Loucy (cell line): ENCODE measurements at regions not wholly inside any gene's neighbourhood (a gene's known extent, or its start where the extent isn't known, plus 50 kb on each side); places are given as distances from the start of the nearest gene placed in this dataset.

Experiments used
- EZH2phosphoT487 ChIP-seq: fragments of 200-600 bp; IDR thresholded peaks from 2 replicates; pipeline ENCODE4 v1.6.1; 2018; ENCODE audit warnings: antibody characterized with exemption, mild to moderate bottlenecking, moderate library complexity, borderline replicate concordance
- TF ChIP-seq, protein P1 (sequence below): fragments of 200-600 bp; sonication (generic); conservative IDR thresholded peaks from 2 replicates; pipeline ENCODE4 v1.5.1; 2014; ENCODE audit warnings: mild to moderate bottlenecking, antibody characterized with exemption, low read length

- TF ChIP-seq, protein P1, sequence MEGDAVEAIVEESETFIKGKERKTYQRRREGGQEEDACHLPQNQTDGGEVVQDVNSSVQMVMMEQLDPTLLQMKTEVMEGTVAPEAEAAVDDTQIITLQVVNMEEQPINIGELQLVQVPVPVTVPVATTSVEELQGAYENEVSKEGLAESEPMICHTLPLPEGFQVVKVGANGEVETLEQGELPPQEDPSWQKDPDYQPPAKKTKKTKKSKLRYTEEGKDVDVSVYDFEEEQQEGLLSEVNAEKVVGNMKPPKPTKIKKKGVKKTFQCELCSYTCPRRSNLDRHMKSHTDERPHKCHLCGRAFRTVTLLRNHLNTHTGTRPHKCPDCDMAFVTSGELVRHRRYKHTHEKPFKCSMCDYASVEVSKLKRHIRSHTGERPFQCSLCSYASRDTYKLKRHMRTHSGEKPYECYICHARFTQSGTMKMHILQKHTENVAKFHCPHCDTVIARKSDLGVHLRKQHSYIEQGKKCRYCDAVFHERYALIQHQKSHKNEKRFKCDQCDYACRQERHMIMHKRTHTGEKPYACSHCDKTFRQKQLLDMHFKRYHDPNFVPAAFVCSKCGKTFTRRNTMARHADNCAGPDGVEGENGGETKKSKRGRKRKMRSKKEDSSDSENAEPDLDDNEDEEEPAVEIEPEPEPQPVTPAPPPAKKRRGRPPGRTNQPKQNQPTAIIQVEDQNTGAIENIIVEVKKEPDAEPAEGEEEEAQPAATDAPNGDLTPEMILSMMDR: no peak
- no peak for TF ChIP-seq EZH2phosphoT487
These were observed 186.7 kb downstream of the UACA start for GRCh38 chr15:70576696-70577095.
